GM21576 (cell line): ENCODE measurements at regions not wholly inside any gene's neighbourhood (a gene's known extent, or its start where the extent isn't known, plus 50 kb on each side); places are given as distances from the start of the nearest gene placed in this dataset.

ENCODE experiments used
- ATAC-seq: cut with Tn5 transposase; IDR thresholded peaks from one replicate; pipeline ENCODE4 v1.9.1; 2021; ENCODE audit warnings: mild to moderate bottlenecking, moderate library complexity; ENCODE audit not compliant: unreplicated experiment

DNA sequence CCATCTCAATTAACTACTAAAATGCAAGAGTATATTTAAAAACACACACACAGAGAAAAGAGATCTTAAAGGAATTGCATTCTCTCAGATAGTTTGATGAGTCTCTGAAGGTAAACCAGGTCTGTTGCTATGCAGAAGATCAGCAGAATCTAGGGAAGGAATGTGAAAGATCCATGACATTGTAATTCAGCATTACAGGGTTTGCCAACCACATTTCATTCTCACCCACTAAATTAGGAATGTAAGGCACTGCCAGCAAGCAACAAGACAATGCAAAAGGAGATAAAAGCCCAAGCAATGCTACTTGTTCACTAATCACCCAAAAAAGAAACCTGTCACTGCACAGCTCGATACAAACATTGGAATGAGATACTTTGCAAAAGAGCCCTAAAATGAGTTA, 106.3 kb downstream of the LRIG3 start:
- ATAC-seq, result no peak

DNA sequence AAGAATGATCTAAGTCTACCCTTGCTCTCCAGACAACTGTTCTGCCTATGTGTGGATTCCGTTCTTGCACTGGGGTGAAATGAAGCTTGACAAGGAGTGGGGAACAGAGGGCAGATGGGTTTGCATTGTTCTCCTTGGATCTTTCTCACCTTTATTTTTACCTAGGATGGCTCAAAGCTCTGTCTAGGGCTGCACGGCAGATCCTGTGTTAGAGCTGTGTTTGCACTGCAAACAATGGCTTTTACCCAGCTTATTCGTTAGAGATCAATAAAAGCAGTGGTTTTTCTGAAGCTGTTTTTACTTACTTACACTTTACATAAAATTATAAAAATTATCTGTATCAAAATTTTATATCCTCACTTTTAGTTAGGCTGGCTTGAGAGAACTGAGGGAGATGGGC, 105.1 kb downstream of the LRIG3 start:
- ATAC-seq, result no peak

DNA sequence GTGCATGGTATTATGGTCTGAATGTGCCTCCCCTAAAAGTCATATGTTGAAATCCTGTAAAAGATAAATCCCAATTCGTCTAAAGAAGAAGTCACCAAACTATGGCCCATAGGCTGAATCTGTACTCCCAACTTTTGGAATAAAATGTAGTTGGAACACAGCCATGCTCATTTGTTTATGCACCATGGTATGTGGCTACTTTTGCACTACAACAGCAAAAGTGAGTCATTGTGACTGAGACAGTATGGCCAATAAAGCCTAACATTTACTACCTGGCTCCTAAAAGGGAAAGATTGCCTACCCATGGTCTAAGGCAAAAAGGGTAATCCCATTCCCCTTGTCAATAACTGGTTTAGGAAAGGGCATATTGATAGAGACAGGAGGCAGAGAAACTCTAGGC, 101.8 kb downstream of the LRIG3 start:
- no peak for ATAC-seq

DNA sequence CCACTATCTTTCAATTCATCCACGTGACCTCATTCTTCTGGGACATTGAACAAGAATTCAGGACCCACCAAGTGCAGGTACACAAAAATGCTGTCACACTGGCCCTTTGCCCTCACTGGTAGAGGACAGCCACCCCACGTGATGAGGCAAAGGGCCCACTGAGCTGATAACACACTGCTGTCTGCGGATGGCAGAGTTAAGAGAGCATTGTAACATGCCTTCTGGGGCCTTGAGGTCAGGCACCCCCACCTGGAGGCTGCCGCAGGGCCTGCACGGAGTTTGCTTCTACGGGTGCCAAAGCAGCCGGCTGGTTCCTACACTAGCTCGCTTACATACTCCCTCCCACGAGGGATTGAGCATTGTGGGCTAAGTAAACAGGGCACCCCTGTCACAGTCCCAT, 101.0 kb downstream of the LRIG3 start:
- ATAC-seq, result no peak

DNA sequence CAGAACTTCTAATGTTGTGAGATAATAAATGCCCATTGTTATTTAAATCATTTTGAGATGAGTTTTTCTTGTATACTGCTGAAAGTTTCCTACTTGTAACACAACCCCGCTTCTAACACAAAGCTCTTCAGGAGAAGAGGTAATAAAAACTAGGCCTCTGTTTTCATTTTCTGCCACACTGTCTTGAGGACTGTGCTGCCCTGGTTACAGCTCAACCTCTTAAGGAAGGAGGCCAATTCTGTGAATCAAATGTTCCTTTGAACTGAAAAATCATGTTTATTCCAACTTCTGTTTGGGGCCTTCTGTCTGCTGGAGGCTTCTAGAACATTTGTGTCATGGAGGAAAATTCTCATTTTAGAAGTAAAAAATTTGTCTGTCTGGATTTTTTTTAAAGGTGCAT, 100.3 kb downstream of the LRIG3 start:
- no peak for ATAC-seq
